GM12878 (cell line): ENCODE measurements at regions not wholly inside any gene's neighbourhood (a gene's known extent, or its start where the extent isn't known, plus 50 kb on each side); places are given as distances from the start of the nearest gene placed in this dataset.

ENCODE experiments used
- ATAC-seq: fragments of 200-7000 bp; cut with Tn5 transposase; 3 replicates; pipeline ENCODE4 v1.9.1; 2020; ENCODE audit warnings: mild to moderate bottlenecking, moderate library complexity
- BruUV-seq: library from RNA; stranded (reverse); fragments of 400-500 nt; replicated peaks from 2 replicates; lab custom pipeline; 2021; lab: Mats Ljungman, UMichigan
- CTCF ChIA-PET: fragments of 300-600 bp; sonication (Branson Sonifier 250); formaldehyde crosslinking; extraction: SDS; loops from one replicate; lab custom pipeline; 2021; ENCODE audit warnings: inconsistent platforms; lab: Yijun Ruan, JAX
- POLR2A ChIA-PET: fragments of 350-600 bp; formaldehyde crosslinking; extraction: SDS; loops from one replicate; lab custom pipeline; 2021; ENCODE audit warnings: inconsistent platforms; lab: Charles Lee
- RAD21 ChIA-PET: fragments of 300-600 bp; sonication (Branson Sonifier 250); formaldehyde crosslinking; loops from one replicate; lab custom pipeline; 2023; ENCODE audit warnings: antibody characterized with exemption; ENCODE audit not compliant: unreplicated experiment; lab: Charles Lee
- SMC1A ChIA-PET: fragments of 300-600 bp; sonication (Branson Sonifier 250); formaldehyde crosslinking; loops from one replicate; lab custom pipeline; 2023; ENCODE audit not compliant: unreplicated experiment, uncharacterized antibody; lab: Charles Lee
- DNase-seq: peaks from one replicate; pipeline ENCODE4 v3.0.0-alpha.2; 2011; ENCODE audit warnings: low read depth, low spot score
- FAIRE-seq: peaks from 3 replicates; lab custom pipeline; 2011; peaks lifted over from hg19 to GRCh38; lab: Jason Lieb, UNC
- H2AFZ ChIP-seq: 2 replicates; pipeline ENCODE4 v1.6.0; 2011; ENCODE audit warnings: low read depth, low read length, control low read depth; ENCODE audit not compliant: control insufficient read depth
- H3K27ac ChIP-seq: 2 replicates; pipeline ENCODE4 v1.5.1; 2011; ENCODE audit warnings: control low read depth; ENCODE audit not compliant: control insufficient read depth, insufficient read depth
- H3K27me3 ChIP-seq, 2 experiments: replicated peaks in 1 of 2; 2 replicates each; pipeline versions ENCODE4 v1.6.0 to v1.6.1; 2011; ENCODE audit warnings: low read length in 1 of 2; ENCODE audit not compliant: control insufficient read depth in 2 of 2, insufficient read depth in 2 of 2
- H3K36me3 ChIP-seq, 2 experiments: 2 replicates each; pipeline ENCODE4 v1.5.1; 2011; ENCODE audit warnings: low read length in 1 of 2; ENCODE audit not compliant: control insufficient read depth in 2 of 2, insufficient read depth in 2 of 2
- H3K4me1 ChIP-seq: 2 replicates; pipeline ENCODE4 v1.6.1; 2011; ENCODE audit warnings: mild to moderate bottlenecking, low read length, moderate library complexity, mixed read lengths; ENCODE audit not compliant: control insufficient read depth, insufficient read depth
- H3K4me2 ChIP-seq: 2 replicates; pipeline ENCODE4 v1.6.0; 2011; ENCODE audit warnings: control low read depth; ENCODE audit not compliant: control insufficient read depth, insufficient read depth
- H3K4me3 ChIP-seq: fragments of 200-600 bp; sonication (generic); 2 replicates; pipeline ENCODE4 v1.5.1; 2016
- H3K79me2 ChIP-seq: 2 replicates; pipeline ENCODE4 v1.6.0; 2011; ENCODE audit warnings: low read length; ENCODE audit not compliant: control insufficient read depth, insufficient read depth
- H3K9ac ChIP-seq: 2 replicates; pipeline ENCODE4 v1.8.0; 2011; ENCODE audit warnings: low read length, control low read depth, mixed read lengths; ENCODE audit not compliant: control insufficient read depth, insufficient read depth
- H3K9me3 ChIP-seq: replicated peaks from 3 replicates; pipeline ENCODE4 v1.5.1; 2011; ENCODE audit warnings: mild to moderate bottlenecking, low read length; ENCODE audit not compliant: control insufficient read depth, insufficient read depth
- H4K20me1 ChIP-seq: 2 replicates; pipeline ENCODE4 v1.6.0; 2011; ENCODE audit not compliant: control insufficient read depth, insufficient read depth
- BRCA1 ChIP-seq: IDR thresholded peaks from 2 replicates; pipeline ENCODE4 v1.6.1; 2011; ENCODE audit warnings: low read depth, low read length, improper control_type of control experiment
- CREB1 ChIP-seq: IDR thresholded peaks from 2 replicates; pipeline ENCODE4 v1.6.1; 2012; ENCODE audit warnings: low read depth, mild to moderate bottlenecking, inconsistent platforms
- KDM1A ChIP-seq: fragments of 200-600 bp; sonication (generic); IDR thresholded peaks from 2 replicates; pipeline ENCODE4 v1.6.1; 2016; ENCODE audit warnings: borderline replicate concordance
- MXI1 ChIP-seq: fragments of 150-350 bp; IDR thresholded peaks from 2 replicates; pipeline ENCODE4 v1.6.1; 2011; ENCODE audit warnings: low read depth, mild to moderate bottlenecking, inconsistent platforms, low read length, improper control_type of control experiment
- NRF1 ChIP-seq: conservative IDR thresholded peaks from 2 replicates; pipeline ENCODE4 v1.6.1; 2011; ENCODE audit warnings: mild to moderate bottlenecking, low read depth, low read length, improper control_type of control experiment
- POU2F2 ChIP-seq: IDR thresholded peaks from 3 replicates; pipeline ENCODE4 v1.6.1; 2011; ENCODE audit warnings: low read depth, mild to moderate bottlenecking, low read length, borderline replicate concordance
- RBBP5 ChIP-seq: fragments of 200-600 bp; sonication (generic); conservative IDR thresholded peaks from 2 replicates; pipeline ENCODE4 v1.6.1; 2016
- TBL1XR1 ChIP-seq: IDR thresholded peaks from 2 replicates; pipeline ENCODE4 v1.6.1; 2012; ENCODE audit warnings: low read depth, low read length, improper control_type of control experiment
- ZNF687 ChIP-seq: fragments of 450-650 bp; IDR thresholded peaks from 2 replicates; pipeline ENCODE4 v1.6.1; 2017; ENCODE audit warnings: mild to moderate bottlenecking, moderate library complexity
- ZZZ3 ChIP-seq: IDR thresholded peaks from 2 replicates; pipeline ENCODE4 v1.6.1; 2011; ENCODE audit warnings: low read depth; ENCODE audit not compliant: control insufficient read depth, insufficient read length
- WGBS: methylation state at CpG from one replicate; pipeline ENCODE4 v1.1.6; 2016; ENCODE audit warnings: low lambda C conversion rate; ENCODE audit not compliant: insufficient replicate concordance, insufficient coverage; ENCODE audit errors: missing lambda C conversion rate; 5-methylcytosine and 5-hydroxymethylcytosine counted together
- in situ Hi-C: fragments of 300-500 bp; cut with MboI; formaldehyde crosslinking; loops from 9 replicates; pipeline ENCODE4 v1.14.3; 2018; ENCODE audit warnings: mixed read lengths
- intact Hi-C: fragments of 100-400 bp; cut with micrococcal nuclease; formaldehyde crosslinking; loops from one replicate; pipeline ENCODE4 v1.14.2; 2022; ENCODE audit not compliant: unreplicated experiment

DNA sequence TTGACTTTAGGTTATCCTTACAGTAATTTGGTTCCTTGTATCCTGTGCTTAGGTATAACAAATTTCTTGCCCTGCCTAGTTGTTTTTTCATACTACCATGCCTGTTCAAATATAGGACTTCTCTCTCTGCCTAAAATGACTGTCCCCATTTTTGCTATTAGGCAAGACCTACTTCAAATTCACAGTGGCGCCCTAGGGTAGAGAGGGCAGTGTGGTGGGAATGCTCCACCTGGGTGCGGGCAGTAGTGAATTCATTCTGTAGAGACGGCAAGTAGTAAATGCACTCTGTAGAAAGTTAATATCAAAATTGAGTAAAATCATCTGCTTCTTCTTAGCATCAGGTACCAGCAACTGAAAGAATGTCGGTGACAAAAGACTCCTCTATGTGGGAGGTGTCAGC is 120.4 kb upstream of the RHOBTB1 start:
- ATAC-seq (no peak), FAIRE-seq (no peak), DNase-seq (no peak)
- 57% methylated on average over 4 of the region's 4 CpGs for WGBS
- in situ Hi-C loops (no loop called here), intact Hi-C loops (no loop called here)
- ChIA-PET RAD21 (no interaction called here), POLR2A (no interaction called here), CTCF (no interaction called here), SMC1A (no interaction called here)
- BruUV-seq = no TSS peak
- Histone ChIP-seq H3K4me2 (no peak overlapping the region), H3K79me2 (no peaks in the 10 kb centered on the region), H3K4me1 (no peaks in the 10 kb centered on the region), H3K27ac (no peak overlapping the region), H3K4me3 (no peak overlapping the region), H3K9me3 (no peaks in the 10 kb centered on the region), H4K20me1 (no peaks in the 10 kb centered on the region), H3K36me3 (no peaks in the 10 kb centered on the region), H3K9ac (no peak overlapping the region), H3K27me3 (no peaks in the 10 kb centered on the region), H2AFZ (no peak overlapping the region)
- TF ChIP-seq RBBP5 = no peak

- FAIRE-seq (no peak), ATAC-seq (no peak), DNase-seq (no peak)
- H4K20me1 ChIP-seq = no peaks in the 10 kb centered on the region
- no peaks in the 10 kb centered on the region for H3K9me3 ChIP-seq
- in situ Hi-C loops (no loop called here), intact Hi-C loops (no loop called here)
- CTCF ChIA-PET = no interaction called here
- TF ChIP-seq BRCA1 = no peak
- no peak for TF ChIP-seq ZNF687
- no peak for TF ChIP-seq ZZZ3
- no peak for TF ChIP-seq MXI1
- no peak for TF ChIP-seq POU2F2
- no peak for TF ChIP-seq TBL1XR1
- TF ChIP-seq CREB1 = no peak
- no peak for TF ChIP-seq KDM1A
- TF ChIP-seq NRF1 = no peak
- SMC1A ChIA-PET = no interaction called here
- H3K4me1 ChIP-seq = no peaks in the 10 kb centered on the region
- H3K79me2 ChIP-seq = no peaks in the 10 kb centered on the region
- no peak overlapping the region for H3K9ac ChIP-seq
- no peak overlapping the region for H3K4me2 ChIP-seq
- POLR2A ChIA-PET = no interaction called here
- H3K4me3 ChIP-seq = no peak overlapping the region
- RAD21 ChIA-PET = no interaction called here
- H3K27me3 ChIP-seq = no peaks in the 10 kb centered on the region
- WGBS = 5% methylated on average over 1 of the region's 1 CpG
- BruUV-seq = no TSS peak
- H2AFZ ChIP-seq = no peak overlapping the region
- no peaks in the 10 kb centered on the region for H3K36me3 ChIP-seq
- no peak overlapping the region for H3K27ac ChIP-seq
Measured at GRCh38 chr10:61063901-61064300, 119.9 kb upstream of the RHOBTB1 start.
